ENCODE measurements at regions not wholly inside any gene's neighbourhood (a gene's known extent, or its start where the extent isn't known, plus 50 kb on each side); places are given as distances from the start of the nearest gene placed in this dataset.

- H3F3A ChIP-seq (ENCODE audit: insufficient read depth, low read length) = no peaks in the 10 kb centered on the region
- no peaks in the 10 kb centered on the region for H3K4me1 ChIP-seq (ENCODE audit: low read length)
- H3K4me2 ChIP-seq (ENCODE audit: low read depth, low read length) = no peak overlapping the region
- no peak overlapping the region for H3K27ac ChIP-seq (ENCODE audit: low read length)
- DNase-seq = no peak
- no peak overlapping the region for H2AFZ ChIP-seq (ENCODE audit: low read length)
- H3K9me2 ChIP-seq (replicated peaks; ENCODE audit: insufficient read depth, low read length) = no peaks in the 10 kb centered on the region
- H4K20me1 ChIP-seq (ENCODE audit: insufficient read depth, low read length) = no peaks in the 10 kb centered on the region
- H3K79me2 ChIP-seq (ENCODE audit: low read length) = no peaks in the 10 kb centered on the region
- H3K9me3 ChIP-seq (replicated peaks; ENCODE audit: insufficient read depth, low read length) = no peaks in the 10 kb centered on the region
- no peak overlapping the region for H3K4me3 ChIP-seq (ENCODE audit: low read length)
- TF ChIP-seq EZH2 (optimal IDR thresholded peaks at IDR 0.05; ENCODE audit: low read depth, low read length) (no peak), EZH2phosphoT487 (IDR thresholded peaks at IDR 0.05; ENCODE audit: low read length) (no peak)
- no peaks in the 10 kb centered on the region for H3K36me3 ChIP-seq (replicated peaks; ENCODE audit: insufficient read depth, low read length)
- no peaks in the 10 kb centered on the region for H3K27me3 ChIP-seq (replicated peaks; ENCODE audit: insufficient read depth, low read length)
- no peak overlapping the region for H3K9ac ChIP-seq (ENCODE audit: low read length)
Observed at GRCh38 chr7:33728873-33729551, 176.3 kb upstream of the BMPER start.

- Histone ChIP-seq H3K4me3 (ENCODE audit: low read length) (no peak overlapping the region), H2AFZ (ENCODE audit: low read length) (no peak overlapping the region), H3K4me1 (ENCODE audit: low read length) (no peaks in the 10 kb centered on the region), H3K27me3 (replicated peaks; ENCODE audit: insufficient read depth, low read length) (no peaks in the 10 kb centered on the region), H3K27ac (ENCODE audit: low read length) (no peak overlapping the region), H3K36me3 (replicated peaks; ENCODE audit: insufficient read depth, low read length) (no peaks in the 10 kb centered on the region), H3K9ac (ENCODE audit: low read length) (no peak overlapping the region), H3K9me2 (replicated peaks; ENCODE audit: insufficient read depth, low read length) (no peaks in the 10 kb centered on the region), H3F3A (ENCODE audit: insufficient read depth, low read length) (no peaks in the 10 kb centered on the region), H3K4me2 (ENCODE audit: low read depth, low read length) (no peak overlapping the region), H3K79me2 (ENCODE audit: low read length) (no peaks in the 10 kb centered on the region), H4K20me1 (ENCODE audit: insufficient read depth, low read length) (no peaks in the 10 kb centered on the region), H3K9me3 (replicated peaks; ENCODE audit: insufficient read depth, low read length) (no peaks in the 10 kb centered on the region)
- TF ChIP-seq EZH2 (optimal IDR thresholded peaks at IDR 0.05; ENCODE audit: low read depth, low read length) = no peak
- TF ChIP-seq CTCF (IDR thresholded peaks at IDR 0.05; ENCODE audit: low read length) = no peak
- TF ChIP-seq EZH2phosphoT487 (IDR thresholded peaks at IDR 0.05; ENCODE audit: low read length) = no peak
- DNase-seq = no peak
Observed at GRCh38 chr7:33729726-33730125, 175.6 kb upstream of the BMPER start.

- Histone ChIP-seq H3K4me2 (ENCODE audit: low read depth, low read length) (no peak overlapping the region), H3K4me1 (ENCODE audit: low read length) (no peaks in the 10 kb centered on the region), H3K79me2 (ENCODE audit: low read length) (no peaks in the 10 kb centered on the region), H3K4me3 (ENCODE audit: low read length) (no peak overlapping the region), H2AFZ (ENCODE audit: low read length) (no peak overlapping the region), H3K36me3 (replicated peaks; ENCODE audit: insufficient read depth, low read length) (no peaks in the 10 kb centered on the region), H4K20me1 (ENCODE audit: insufficient read depth, low read length) (no peaks in the 10 kb centered on the region), H3K9me3 (replicated peaks; ENCODE audit: insufficient read depth, low read length) (no peaks in the 10 kb centered on the region), H3F3A (ENCODE audit: insufficient read depth, low read length) (no peaks in the 10 kb centered on the region), H3K27ac (ENCODE audit: low read length) (no peak overlapping the region), H3K27me3 (replicated peaks; ENCODE audit: insufficient read depth, low read length) (no peaks in the 10 kb centered on the region), H3K9ac (ENCODE audit: low read length) (no peak overlapping the region), H3K9me2 (replicated peaks; ENCODE audit: insufficient read depth, low read length) (no peaks in the 10 kb centered on the region)
- TF ChIP-seq EZH2phosphoT487 (IDR thresholded peaks at IDR 0.05; ENCODE audit: low read length) (no peak), CTCF (IDR thresholded peaks at IDR 0.05; ENCODE audit: low read length) (no peak), EZH2 (optimal IDR thresholded peaks at IDR 0.05; ENCODE audit: low read depth, low read length) (no peak)
- DNase-seq = no peak
Observed at GRCh38 chr7:33730958-33731357, 174.4 kb upstream of the BMPER start.

GRCh38 chr7:33731912-33732311 lies 173.4 kb upstream of the BMPER start:
- Histone ChIP-seq H3K79me2 (ENCODE audit: low read length) (no peaks in the 10 kb centered on the region), H3K9me2 (replicated peaks; ENCODE audit: insufficient read depth, low read length) (no peaks in the 10 kb centered on the region), H3K9me3 (replicated peaks; ENCODE audit: insufficient read depth, low read length) (no peaks in the 10 kb centered on the region), H3K4me2 (ENCODE audit: low read depth, low read length) (no peak overlapping the region), H3K36me3 (replicated peaks; ENCODE audit: insufficient read depth, low read length) (no peaks in the 10 kb centered on the region), H3K9ac (ENCODE audit: low read length) (no peak overlapping the region), H3K27me3 (replicated peaks; ENCODE audit: insufficient read depth, low read length) (no peaks in the 10 kb centered on the region), H3K27ac (ENCODE audit: low read length) (no peak overlapping the region), H4K20me1 (ENCODE audit: insufficient read depth, low read length) (no peaks in the 10 kb centered on the region), H3K4me3 (ENCODE audit: low read length) (no peak overlapping the region), H3K4me1 (ENCODE audit: low read length) (no peaks in the 10 kb centered on the region), H3F3A (ENCODE audit: insufficient read depth, low read length) (no peaks in the 10 kb centered on the region), H2AFZ (ENCODE audit: low read length) (no peak overlapping the region)
- DNase-seq = no peak
- TF ChIP-seq EZH2phosphoT487 (IDR thresholded peaks at IDR 0.05; ENCODE audit: low read length) (no peak), EZH2 (optimal IDR thresholded peaks at IDR 0.05; ENCODE audit: low read depth, low read length) (no peak), CTCF (IDR thresholded peaks at IDR 0.05; ENCODE audit: low read length) (no peak)

Data from MM.1S (cell line).